ENCODE measurements at regions not wholly inside any gene's neighbourhood (a gene's known extent, or its start where the extent isn't known, plus 50 kb on each side); places are given as distances from the start of the nearest gene placed in this dataset.

DNA sequence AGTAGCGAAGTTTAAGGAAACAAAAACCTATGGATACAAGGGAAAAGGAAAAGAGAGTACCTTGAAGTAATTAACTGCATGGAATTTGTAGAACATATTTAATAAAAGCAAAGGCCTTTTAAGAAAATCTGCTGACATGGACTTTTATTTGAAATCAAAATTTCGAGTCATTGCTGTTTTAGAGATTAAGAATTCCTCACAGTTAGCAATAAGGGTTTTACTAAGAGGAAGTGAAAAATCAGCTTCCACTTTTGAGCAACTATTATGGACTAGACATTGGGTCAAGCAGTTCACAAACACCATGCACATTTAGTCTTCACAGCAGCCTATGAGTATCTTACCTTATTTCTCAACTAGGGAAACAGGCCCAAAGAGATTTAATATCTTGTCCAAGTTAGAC lies 876.3 kb downstream of the BCL11A start:
- CTCF ChIA-PET = no interaction called here
- Histone ChIP-seq H3K4me1 (no peaks in the 10 kb centered on the region), H3K9me3 (no peaks in the 10 kb centered on the region), H3K4me3 (no peak overlapping the region), H3K27ac (no peak overlapping the region), H3K4me2 (no peak overlapping the region)
- FAIRE-seq (no peak), DNase-seq (ENCODE audit: low read depth in 1 of 2, low spot score in 1 of 2) (no peak), ATAC-seq (no peak)
- WGBS (ENCODE audit: missing lambda C conversion rate) = 1% methylated on average over 2 of the region's 2 CpGs
- POLR2A ChIA-PET = no interaction called here
- TF ChIP-seq MAFK (IDR thresholded peaks at IDR 0.05; ENCODE audit: partially characterized antibody) (peak; percentile 94), RNF2 (IDR thresholded peaks at IDR 0.05; ENCODE audit: borderline replicate concordance, low read depth) (no peak)
- TF ChIP-seq, protein P1, sequence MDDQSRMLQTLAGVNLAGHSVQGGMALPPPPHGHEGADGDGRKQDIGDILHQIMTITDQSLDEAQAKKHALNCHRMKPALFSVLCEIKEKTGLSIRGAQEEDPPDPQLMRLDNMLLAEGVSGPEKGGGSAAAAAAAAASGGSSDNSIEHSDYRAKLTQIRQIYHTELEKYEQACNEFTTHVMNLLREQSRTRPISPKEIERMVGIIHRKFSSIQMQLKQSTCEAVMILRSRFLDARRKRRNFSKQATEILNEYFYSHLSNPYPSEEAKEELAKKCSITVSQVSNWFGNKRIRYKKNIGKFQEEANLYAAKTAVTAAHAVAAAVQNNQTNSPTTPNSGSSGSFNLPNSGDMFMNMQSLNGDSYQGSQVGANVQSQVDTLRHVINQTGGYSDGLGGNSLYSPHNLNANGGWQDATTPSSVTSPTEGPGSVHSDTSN (IDR thresholded peaks at IDR 0.05) = no peak

- DNase-seq (ENCODE audit: low read depth in 1 of 2, low spot score in 1 of 2) (no peak), FAIRE-seq (no peak), ATAC-seq (no peak)
- H3K27ac ChIP-seq = no peak overlapping the region
- H3K4me2 ChIP-seq = no peak overlapping the region
- 0 out of 3 replicates have a peak, but pooled peaks cover 3% of the 10 kb centered on the region for H3K9me3 ChIP-seq
- 6% methylated on average over 1 of the region's 1 CpG for WGBS (ENCODE audit: missing lambda C conversion rate)
- TF ChIP-seq, protein P2, sequence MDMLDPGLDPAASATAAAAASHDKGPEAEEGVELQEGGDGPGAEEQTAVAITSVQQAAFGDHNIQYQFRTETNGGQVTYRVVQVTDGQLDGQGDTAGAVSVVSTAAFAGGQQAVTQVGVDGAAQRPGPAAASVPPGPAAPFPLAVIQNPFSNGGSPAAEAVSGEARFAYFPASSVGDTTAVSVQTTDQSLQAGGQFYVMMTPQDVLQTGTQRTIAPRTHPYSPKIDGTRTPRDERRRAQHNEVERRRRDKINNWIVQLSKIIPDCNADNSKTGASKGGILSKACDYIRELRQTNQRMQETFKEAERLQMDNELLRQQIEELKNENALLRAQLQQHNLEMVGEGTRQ (IDR thresholded peaks at IDR 0.05) = no peak
- TF ChIP-seq TFCP2L1 (CRISPR knock-in tag; IDR thresholded peaks at IDR 0.05) (no peak), HOXB13 (CRISPR knock-in tag; IDR thresholded peaks at IDR 0.05; ENCODE audit: low read depth) (no peak), JUN (IDR thresholded peaks at IDR 0.05) (no peak), ZC3H11A (IDR thresholded peaks at IDR 0.05) (no peak), EP300 (IDR thresholded peaks at IDR 0.05) (no peak)
- CTCF ChIA-PET = no interaction called here
- H3K4me3 ChIP-seq = no peak overlapping the region
- POLR2A ChIA-PET = no interaction called here
- no peaks in the 10 kb centered on the region for H3K4me1 ChIP-seq
Observed at GRCh38 chr2:59674100-59674499, 879.4 kb downstream of the BCL11A start.

GRCh38 chr2:59665021-59665420 lies 888.4 kb downstream of the BCL11A start:
- H3K27ac ChIP-seq = no peak overlapping the region
- TF ChIP-seq ESRRA (IDR thresholded peaks at IDR 0.05; ENCODE audit: borderline replicate concordance, low read length) (no peak), POLR2A (IDR thresholded peaks at IDR 0.05; ENCODE audit: low read length) (no peak), SMC3 (IDR thresholded peaks at IDR 0.05) (no peak), RAD21 (conservative IDR thresholded peaks at IDR 0.05 in 1 of 2, IDR thresholded peaks at IDR 0.05 in 1 of 2) (no peak), NFE2L2 (conservative IDR thresholded peaks at IDR 0.05; ENCODE audit: low read length) (no peak), SREBF2 (IDR thresholded peaks at IDR 0.05) (no peak), KDM1A (IDR thresholded peaks at IDR 0.05; ENCODE audit: low read depth) (no peak), HEYL (CRISPR knock-in tag; IDR thresholded peaks at IDR 0.05) (no peak), CHD4 (IDR thresholded peaks at IDR 0.05; ENCODE audit: borderline replicate concordance) (no peak), GATA3 (IDR thresholded peaks at IDR 0.05; ENCODE audit: borderline replicate concordance) (no peak), HOXB13 (CRISPR knock-in tag; IDR thresholded peaks at IDR 0.05; ENCODE audit: low read depth) (no peak), FOSB (CRISPR knock-in tag; IDR thresholded peaks at IDR 0.05) (no peak), HOXB5 (CRISPR knock-in tag; IDR thresholded peaks at IDR 0.05) (no peak), RFX5 (IDR thresholded peaks at IDR 0.05) (no peak)
- TF ChIP-seq, protein P3, sequence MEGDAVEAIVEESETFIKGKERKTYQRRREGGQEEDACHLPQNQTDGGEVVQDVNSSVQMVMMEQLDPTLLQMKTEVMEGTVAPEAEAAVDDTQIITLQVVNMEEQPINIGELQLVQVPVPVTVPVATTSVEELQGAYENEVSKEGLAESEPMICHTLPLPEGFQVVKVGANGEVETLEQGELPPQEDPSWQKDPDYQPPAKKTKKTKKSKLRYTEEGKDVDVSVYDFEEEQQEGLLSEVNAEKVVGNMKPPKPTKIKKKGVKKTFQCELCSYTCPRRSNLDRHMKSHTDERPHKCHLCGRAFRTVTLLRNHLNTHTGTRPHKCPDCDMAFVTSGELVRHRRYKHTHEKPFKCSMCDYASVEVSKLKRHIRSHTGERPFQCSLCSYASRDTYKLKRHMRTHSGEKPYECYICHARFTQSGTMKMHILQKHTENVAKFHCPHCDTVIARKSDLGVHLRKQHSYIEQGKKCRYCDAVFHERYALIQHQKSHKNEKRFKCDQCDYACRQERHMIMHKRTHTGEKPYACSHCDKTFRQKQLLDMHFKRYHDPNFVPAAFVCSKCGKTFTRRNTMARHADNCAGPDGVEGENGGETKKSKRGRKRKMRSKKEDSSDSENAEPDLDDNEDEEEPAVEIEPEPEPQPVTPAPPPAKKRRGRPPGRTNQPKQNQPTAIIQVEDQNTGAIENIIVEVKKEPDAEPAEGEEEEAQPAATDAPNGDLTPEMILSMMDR (IDR thresholded peaks at IDR 0.05) = no peak
- DNase-seq (ENCODE audit: low read depth in 1 of 2, low spot score in 1 of 2) = no peak
- H3K4me1 ChIP-seq = no peaks in the 10 kb centered on the region
- FAIRE-seq = no peak
- WGBS (ENCODE audit: missing lambda C conversion rate) = 24% methylated on average over 10 of the region's 10 CpGs
- ChIA-PET POLR2A (no interaction called here), CTCF (no interaction called here)
- no peak overlapping the region for H3K4me3 ChIP-seq
- no peak overlapping the region for H3K4me2 ChIP-seq
- H3K9me3 ChIP-seq = 0 out of 3 replicates have a peak, but pooled peaks cover 3% of the 10 kb centered on the region
- ATAC-seq = no peak

Data from A549 (cell line).